HEK293 (cell line): ENCODE measurements at regions not wholly inside any gene's neighbourhood (a gene's known extent, or its start where the extent isn't known, plus 50 kb on each side); places are given as distances from the start of the nearest gene placed in this dataset.

Experiments
- FEZF1 ChIP-seq: fragments of 450-650 bp; formaldehyde crosslinking; IDR thresholded peaks from 2 replicates; pipeline ENCODE4 v1.5.1; 2016; ENCODE audit warnings: missing biosample characterization, missing genetic modification characterization
- SP2 ChIP-seq: fragments of 450-650 bp; formaldehyde crosslinking; IDR thresholded peaks from 2 replicates; pipeline ENCODE4 v1.5.1; 2016; ENCODE audit warnings: missing biosample characterization, missing genetic modification characterization
- ZFP69B ChIP-seq: fragments of 450-650 bp; formaldehyde crosslinking; IDR thresholded peaks from 2 replicates; pipeline ENCODE4 v1.5.1; 2016; ENCODE audit warnings: missing biosample characterization, missing genetic modification characterization
- ZIC2 ChIP-seq: fragments of 450-650 bp; formaldehyde crosslinking; IDR thresholded peaks from 2 replicates; pipeline ENCODE4 v1.5.1; 2016; ENCODE audit warnings: missing biosample characterization, missing genetic modification characterization
- ZNF132 ChIP-seq: fragments of 450-650 bp; formaldehyde crosslinking; IDR thresholded peaks from 2 replicates; pipeline ENCODE4 v1.5.1; 2017; ENCODE audit warnings: missing biosample characterization, missing genetic modification characterization, borderline replicate concordance
- ZNF239 ChIP-seq: fragments of 450-650 bp; formaldehyde crosslinking; IDR thresholded peaks from 2 replicates; pipeline ENCODE4 v1.5.1; 2016; ENCODE audit warnings: missing biosample characterization, missing genetic modification characterization
- ZNF24 ChIP-seq: fragments of 450-650 bp; formaldehyde crosslinking; IDR thresholded peaks from 2 replicates; pipeline ENCODE4 v1.5.1; 2016; ENCODE audit warnings: missing biosample characterization, missing genetic modification characterization
- ZNF311 ChIP-seq: fragments of 450-650 bp; formaldehyde crosslinking; IDR thresholded peaks from 2 replicates; pipeline ENCODE4 v1.5.1; 2017; ENCODE audit warnings: missing biosample characterization, missing genetic modification characterization, borderline replicate concordance
- ZNF37A ChIP-seq: fragments of 450-650 bp; IDR thresholded peaks from 2 replicates; pipeline ENCODE4 v1.5.1; 2018; ENCODE audit warnings: missing biosample characterization, missing genetic modification characterization
- ZNF404 ChIP-seq: fragments of 450-650 bp; formaldehyde crosslinking; IDR thresholded peaks from 2 replicates; pipeline ENCODE4 v1.5.1; 2017; ENCODE audit warnings: missing biosample characterization, missing genetic modification characterization
- ZNF48 ChIP-seq: fragments of 450-650 bp; formaldehyde crosslinking; IDR thresholded peaks from 2 replicates; pipeline ENCODE4 v1.5.1; 2016; ENCODE audit warnings: missing biosample characterization, missing genetic modification characterization
- ZNF558 ChIP-seq: fragments of 450-650 bp; formaldehyde crosslinking; IDR thresholded peaks from 2 replicates; pipeline ENCODE4 v1.5.1; 2016; ENCODE audit warnings: missing biosample characterization, missing genetic modification characterization
- ZNF600 ChIP-seq: fragments of 450-650 bp; formaldehyde crosslinking; IDR thresholded peaks from 2 replicates; pipeline ENCODE4 v1.5.1; 2016; ENCODE audit warnings: missing biosample characterization, missing genetic modification characterization
- ZNF792 ChIP-seq: fragments of 450-650 bp; formaldehyde crosslinking; IDR thresholded peaks from 2 replicates; pipeline ENCODE4 v1.5.1; 2016; ENCODE audit warnings: missing biosample characterization, missing genetic modification characterization
- TF ChIP-seq, protein P1 (sequence below): fragments of 450-650 bp; formaldehyde crosslinking; conservative IDR thresholded peaks from 2 replicates; pipeline ENCODE4 v1.5.1; 2016; ENCODE audit warnings: low read depth, missing biosample characterization, missing genetic modification characterization
- TF ChIP-seq, protein P2 (sequence below): fragments of 450-650 bp; formaldehyde crosslinking; IDR thresholded peaks from 2 replicates; pipeline ENCODE4 v1.5.1; 2017; ENCODE audit warnings: missing biosample characterization, missing genetic modification characterization
- TF ChIP-seq, protein P3 (sequence below): fragments of 450-650 bp; formaldehyde crosslinking; IDR thresholded peaks from 2 replicates; pipeline ENCODE4 v1.5.1; 2016; ENCODE audit warnings: missing biosample characterization, missing genetic modification characterization
- TF ChIP-seq, protein P4 (sequence below): fragments of 450-650 bp; formaldehyde crosslinking; IDR thresholded peaks from 2 replicates; pipeline ENCODE4 v1.5.1; 2016; ENCODE audit warnings: missing biosample characterization, missing genetic modification characterization
- TF ChIP-seq, protein P5 (sequence below): fragments of 450-650 bp; formaldehyde crosslinking; IDR thresholded peaks from 2 replicates; pipeline ENCODE4 v1.5.1; 2016; ENCODE audit warnings: missing biosample characterization, missing genetic modification characterization
- TF ChIP-seq, protein P6 (sequence below): fragments of 450-650 bp; formaldehyde crosslinking; IDR thresholded peaks from 2 replicates; pipeline ENCODE4 v1.5.1; 2017; ENCODE audit warnings: missing biosample characterization, missing genetic modification characterization
- TF ChIP-seq, protein P7 (sequence below): fragments of 450-650 bp; IDR thresholded peaks from 2 replicates; pipeline ENCODE4 v1.5.1; 2018; ENCODE audit warnings: missing biosample characterization, mild to moderate bottlenecking, missing genetic modification characterization

DNA sequence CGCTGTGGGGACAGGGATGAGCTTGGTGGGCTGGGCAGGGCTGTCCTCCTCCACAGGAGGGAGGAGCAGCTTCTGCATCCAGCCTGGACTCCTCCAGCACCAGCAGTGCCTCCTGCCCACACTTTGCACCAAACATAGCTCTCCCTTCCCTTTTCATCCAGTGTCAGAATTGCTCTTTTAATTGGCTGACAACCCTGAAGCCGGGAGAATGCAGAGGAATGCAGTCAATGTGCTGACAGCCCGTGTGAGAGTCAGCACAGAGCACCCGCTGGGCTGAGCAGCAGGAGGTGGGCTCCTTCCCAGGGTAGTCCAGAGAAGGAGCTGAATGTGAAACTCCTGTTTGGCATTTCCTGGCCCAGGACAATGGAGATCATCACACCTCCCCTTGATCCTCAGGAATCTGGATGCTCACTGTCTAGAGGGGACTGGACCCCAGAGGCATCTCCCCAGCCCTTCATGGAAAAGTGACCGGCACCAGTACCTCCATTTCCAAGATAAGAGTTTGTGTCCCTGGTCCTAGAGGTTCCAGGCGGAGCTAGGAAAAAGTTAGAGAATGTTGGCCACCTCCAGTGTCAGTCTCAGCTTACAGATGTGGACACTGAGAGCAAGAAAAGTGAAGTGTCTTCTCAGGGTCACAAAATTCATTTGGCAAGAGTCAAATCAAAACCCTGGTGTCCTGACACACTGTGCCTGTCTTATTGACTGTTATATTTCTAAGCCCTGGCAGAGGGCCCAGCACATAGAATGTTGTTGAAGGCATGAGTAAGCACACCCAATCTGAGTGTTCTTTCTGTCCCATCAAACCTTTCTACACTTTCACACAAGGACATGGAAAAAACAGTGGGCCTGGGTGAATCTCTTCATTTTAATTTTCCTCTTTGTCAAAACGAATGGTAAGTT is 202.1 kb downstream of the SNX18 start (continued):
- TF ChIP-seq, protein P1, sequence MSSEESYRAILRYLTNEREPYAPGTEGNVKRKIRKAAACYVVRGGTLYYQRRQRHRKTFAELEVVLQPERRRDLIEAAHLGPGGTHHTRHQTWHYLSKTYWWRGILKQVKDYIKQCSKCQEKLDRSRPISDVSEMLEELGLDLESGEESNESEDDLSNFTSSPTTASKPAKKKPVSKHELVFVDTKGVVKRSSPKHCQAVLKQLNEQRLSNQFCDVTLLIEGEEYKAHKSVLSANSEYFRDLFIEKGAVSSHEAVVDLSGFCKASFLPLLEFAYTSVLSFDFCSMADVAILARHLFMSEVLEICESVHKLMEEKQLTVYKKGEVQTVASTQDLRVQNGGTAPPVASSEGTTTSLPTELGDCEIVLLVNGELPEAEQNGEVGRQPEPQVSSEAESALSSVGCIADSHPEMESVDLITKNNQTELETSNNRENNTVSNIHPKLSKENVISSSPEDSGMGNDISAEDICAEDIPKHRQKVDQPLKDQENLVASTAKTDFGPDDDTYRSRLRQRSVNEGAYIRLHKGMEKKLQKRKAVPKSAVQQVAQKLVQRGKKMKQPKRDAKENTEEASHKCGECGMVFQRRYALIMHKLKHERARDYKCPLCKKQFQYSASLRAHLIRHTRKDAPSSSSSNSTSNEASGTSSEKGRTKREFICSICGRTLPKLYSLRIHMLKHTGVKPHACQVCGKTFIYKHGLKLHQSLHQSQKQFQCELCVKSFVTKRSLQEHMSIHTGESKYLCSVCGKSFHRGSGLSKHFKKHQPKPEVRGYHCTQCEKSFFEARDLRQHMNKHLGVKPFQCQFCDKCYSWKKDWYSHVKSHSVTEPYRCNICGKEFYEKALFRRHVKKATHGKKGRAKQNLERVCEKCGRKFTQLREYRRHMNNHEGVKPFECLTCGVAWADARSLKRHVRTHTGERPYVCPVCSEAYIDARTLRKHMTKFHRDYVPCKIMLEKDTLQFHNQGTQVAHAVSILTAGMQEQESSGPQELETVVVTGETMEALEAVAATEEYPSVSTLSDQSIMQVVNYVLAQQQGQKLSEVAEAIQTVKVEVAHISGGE (tag by site-specific recombination): no peak
- TF ChIP-seq, protein P2, sequence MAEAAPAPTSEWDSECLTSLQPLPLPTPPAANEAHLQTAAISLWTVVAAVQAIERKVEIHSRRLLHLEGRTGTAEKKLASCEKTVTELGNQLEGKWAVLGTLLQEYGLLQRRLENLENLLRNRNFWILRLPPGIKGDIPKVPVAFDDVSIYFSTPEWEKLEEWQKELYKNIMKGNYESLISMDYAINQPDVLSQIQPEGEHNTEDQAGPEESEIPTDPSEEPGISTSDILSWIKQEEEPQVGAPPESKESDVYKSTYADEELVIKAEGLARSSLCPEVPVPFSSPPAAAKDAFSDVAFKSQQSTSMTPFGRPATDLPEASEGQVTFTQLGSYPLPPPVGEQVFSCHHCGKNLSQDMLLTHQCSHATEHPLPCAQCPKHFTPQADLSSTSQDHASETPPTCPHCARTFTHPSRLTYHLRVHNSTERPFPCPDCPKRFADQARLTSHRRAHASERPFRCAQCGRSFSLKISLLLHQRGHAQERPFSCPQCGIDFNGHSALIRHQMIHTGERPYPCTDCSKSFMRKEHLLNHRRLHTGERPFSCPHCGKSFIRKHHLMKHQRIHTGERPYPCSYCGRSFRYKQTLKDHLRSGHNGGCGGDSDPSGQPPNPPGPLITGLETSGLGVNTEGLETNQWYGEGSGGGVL (tag by site-specific recombination): no peak
- TF ChIP-seq, protein P3, sequence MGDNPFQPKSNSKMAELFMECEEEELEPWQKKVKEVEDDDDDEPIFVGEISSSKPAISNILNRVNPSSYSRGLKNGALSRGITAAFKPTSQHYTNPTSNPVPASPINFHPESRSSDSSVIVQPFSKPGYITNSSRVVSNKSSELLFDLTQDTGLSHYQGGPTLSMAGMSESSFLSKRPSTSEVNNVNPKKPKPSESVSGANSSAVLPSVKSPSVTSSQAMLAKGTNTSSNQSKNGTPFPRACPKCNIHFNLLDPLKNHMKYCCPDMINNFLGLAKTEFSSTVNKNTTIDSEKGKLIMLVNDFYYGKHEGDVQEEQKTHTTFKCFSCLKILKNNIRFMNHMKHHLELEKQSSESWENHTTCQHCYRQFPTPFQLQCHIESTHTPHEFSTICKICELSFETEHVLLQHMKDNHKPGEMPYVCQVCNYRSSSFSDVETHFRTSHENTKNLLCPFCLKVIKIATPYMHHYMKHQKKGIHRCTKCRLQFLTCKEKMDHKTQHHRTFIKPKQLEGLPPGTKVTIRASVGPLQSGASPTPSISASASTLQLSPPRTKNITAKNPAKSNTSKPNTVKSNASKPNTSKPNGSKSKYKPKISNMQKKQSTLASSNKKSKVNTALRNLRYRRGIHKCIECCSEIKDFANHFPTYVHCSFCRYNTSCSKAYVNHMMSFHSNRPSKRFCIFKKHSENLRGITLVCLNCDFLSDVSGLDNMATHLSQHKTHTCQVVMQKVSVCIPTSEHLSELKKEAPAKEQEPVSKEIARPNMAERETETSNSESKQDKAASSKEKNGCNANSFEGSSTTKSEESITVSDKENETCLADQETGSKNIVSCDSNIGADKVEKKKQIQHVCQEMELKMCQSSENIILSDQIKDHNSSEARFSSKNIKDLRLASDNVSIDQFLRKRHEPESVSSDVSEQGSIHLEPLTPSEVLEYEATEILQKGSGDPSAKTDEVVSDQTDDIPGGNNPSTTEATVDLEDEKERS: no peak
- TF ChIP-seq, protein P4, sequence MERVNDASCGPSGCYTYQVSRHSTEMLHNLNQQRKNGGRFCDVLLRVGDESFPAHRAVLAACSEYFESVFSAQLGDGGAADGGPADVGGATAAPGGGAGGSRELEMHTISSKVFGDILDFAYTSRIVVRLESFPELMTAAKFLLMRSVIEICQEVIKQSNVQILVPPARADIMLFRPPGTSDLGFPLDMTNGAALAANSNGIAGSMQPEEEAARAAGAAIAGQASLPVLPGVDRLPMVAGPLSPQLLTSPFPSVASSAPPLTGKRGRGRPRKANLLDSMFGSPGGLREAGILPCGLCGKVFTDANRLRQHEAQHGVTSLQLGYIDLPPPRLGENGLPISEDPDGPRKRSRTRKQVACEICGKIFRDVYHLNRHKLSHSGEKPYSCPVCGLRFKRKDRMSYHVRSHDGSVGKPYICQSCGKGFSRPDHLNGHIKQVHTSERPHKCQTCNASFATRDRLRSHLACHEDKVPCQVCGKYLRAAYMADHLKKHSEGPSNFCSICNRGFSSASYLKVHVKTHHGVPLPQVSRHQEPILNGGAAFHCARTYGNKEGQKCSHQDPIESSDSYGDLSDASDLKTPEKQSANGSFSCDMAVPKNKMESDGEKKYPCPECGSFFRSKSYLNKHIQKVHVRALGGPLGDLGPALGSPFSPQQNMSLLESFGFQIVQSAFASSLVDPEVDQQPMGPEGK (tag by site-specific recombination): no peak
- TF ChIP-seq ZNF558 (tag by site-specific recombination) (no peak), ZNF132 (no peak), ZNF404 (no peak), FEZF1 (tag by site-specific recombination) (peak; percentile 36; the same call in 1 of the 2 replicates), ZNF600 (tag by site-specific recombination) (0 out of 2 replicates have a peak, but pooled peaks have one; percentile 25), ZFP69B (tag by site-specific recombination) (0 out of 2 replicates have a peak, but pooled peaks have one; percentile 15), ZNF48 (tag by site-specific recombination) (no peak), ZNF792 (tag by site-specific recombination) (no peak), SP2 (tag by site-specific recombination) (no peak), ZNF37A (tag by site-specific recombination) (no peak), ZNF239 (tag by site-specific recombination) (no peak), ZIC2 (tag by site-specific recombination) (peak; percentile 81), ZNF24 (tag by site-specific recombination) (no peak), ZNF311 (tag by site-specific recombination) (no peak)
- TF ChIP-seq, protein P5, sequence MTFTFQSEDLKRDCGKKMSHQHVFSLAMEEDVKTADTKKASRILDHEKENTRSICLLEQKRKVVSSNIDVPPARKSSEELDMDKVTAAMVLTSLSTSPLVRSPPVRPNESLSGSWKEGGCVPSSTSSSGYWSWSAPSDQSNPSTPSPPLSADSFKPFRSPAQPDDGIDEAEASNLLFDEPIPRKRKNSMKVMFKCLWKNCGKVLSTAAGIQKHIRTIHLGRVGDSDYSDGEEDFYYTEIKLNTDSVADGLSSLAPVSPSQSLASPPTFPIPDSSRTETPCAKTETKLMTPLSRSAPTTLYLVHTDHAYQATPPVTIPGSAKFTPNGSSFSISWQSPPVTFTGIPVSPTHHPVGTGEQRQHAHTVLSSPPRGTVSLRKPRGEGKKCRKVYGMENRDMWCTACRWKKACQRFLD (tag by site-specific recombination): no peak
- TF ChIP-seq, protein P6, sequence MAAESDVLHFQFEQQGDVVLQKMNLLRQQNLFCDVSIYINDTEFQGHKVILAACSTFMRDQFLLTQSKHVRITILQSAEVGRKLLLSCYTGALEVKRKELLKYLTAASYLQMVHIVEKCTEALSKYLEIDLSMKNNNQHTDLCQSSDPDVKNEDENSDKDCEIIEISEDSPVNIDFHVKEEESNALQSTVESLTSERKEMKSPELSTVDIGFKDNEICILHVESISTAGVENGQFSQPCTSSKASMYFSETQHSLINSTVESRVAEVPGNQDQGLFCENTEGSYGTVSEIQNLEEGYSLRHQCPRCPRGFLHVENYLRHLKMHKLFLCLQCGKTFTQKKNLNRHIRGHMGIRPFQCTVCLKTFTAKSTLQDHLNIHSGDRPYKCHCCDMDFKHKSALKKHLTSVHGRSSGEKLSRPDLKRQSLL: no peak
- TF ChIP-seq, protein P7, sequence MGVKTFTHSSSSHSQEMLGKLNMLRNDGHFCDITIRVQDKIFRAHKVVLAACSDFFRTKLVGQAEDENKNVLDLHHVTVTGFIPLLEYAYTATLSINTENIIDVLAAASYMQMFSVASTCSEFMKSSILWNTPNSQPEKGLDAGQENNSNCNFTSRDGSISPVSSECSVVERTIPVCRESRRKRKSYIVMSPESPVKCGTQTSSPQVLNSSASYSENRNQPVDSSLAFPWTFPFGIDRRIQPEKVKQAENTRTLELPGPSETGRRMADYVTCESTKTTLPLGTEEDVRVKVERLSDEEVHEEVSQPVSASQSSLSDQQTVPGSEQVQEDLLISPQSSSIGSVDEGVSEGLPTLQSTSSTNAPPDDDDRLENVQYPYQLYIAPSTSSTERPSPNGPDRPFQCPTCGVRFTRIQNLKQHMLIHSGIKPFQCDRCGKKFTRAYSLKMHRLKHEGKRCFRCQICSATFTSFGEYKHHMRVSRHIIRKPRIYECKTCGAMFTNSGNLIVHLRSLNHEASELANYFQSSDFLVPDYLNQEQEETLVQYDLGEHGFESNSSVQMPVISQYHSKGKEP: no peak
